ENCODE measurements at regions not wholly inside any gene's neighbourhood (a gene's known extent, or its start where the extent isn't known, plus 50 kb on each side); places are given as distances from the start of the nearest gene placed in this dataset.

GRCh38 chr13:73403355-73404120 lies 344.7 kb downstream of the KLF5 start:
- Histone ChIP-seq H3K27ac (ENCODE audit: poor library complexity, severe bottlenecking) (peak overlapping the region; percentile 35), H3K27me3 (ENCODE audit: insufficient read depth, poor library complexity, severe bottlenecking) (no peaks in the 10 kb centered on the region), H3K36me3 (ENCODE audit: low read depth) (no peaks in the 10 kb centered on the region), H3K4me3 (ENCODE audit: severe bottlenecking) (no peak overlapping the region), H3K4me1 (ENCODE audit: insufficient read depth, poor library complexity, severe bottlenecking) (peaks cover 16% of the 10 kb centered on the region), H3K9me3 (ENCODE audit: severe bottlenecking) (no peaks in the 10 kb centered on the region)
- ATAC-seq (ENCODE audit: low read depth): no peak
- no peak for DNase-seq (ENCODE audit: low spot score)
- TF ChIP-seq, protein P1, sequence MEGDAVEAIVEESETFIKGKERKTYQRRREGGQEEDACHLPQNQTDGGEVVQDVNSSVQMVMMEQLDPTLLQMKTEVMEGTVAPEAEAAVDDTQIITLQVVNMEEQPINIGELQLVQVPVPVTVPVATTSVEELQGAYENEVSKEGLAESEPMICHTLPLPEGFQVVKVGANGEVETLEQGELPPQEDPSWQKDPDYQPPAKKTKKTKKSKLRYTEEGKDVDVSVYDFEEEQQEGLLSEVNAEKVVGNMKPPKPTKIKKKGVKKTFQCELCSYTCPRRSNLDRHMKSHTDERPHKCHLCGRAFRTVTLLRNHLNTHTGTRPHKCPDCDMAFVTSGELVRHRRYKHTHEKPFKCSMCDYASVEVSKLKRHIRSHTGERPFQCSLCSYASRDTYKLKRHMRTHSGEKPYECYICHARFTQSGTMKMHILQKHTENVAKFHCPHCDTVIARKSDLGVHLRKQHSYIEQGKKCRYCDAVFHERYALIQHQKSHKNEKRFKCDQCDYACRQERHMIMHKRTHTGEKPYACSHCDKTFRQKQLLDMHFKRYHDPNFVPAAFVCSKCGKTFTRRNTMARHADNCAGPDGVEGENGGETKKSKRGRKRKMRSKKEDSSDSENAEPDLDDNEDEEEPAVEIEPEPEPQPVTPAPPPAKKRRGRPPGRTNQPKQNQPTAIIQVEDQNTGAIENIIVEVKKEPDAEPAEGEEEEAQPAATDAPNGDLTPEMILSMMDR (IDR thresholded peaks at IDR 0.05; ENCODE audit: poor library complexity, severe bottlenecking): no peak

- H3K4me1 ChIP-seq (ENCODE audit: insufficient read depth, poor library complexity, severe bottlenecking): peaks cover 16% of the 10 kb centered on the region
- no peaks in the 10 kb centered on the region for H3K27me3 ChIP-seq (ENCODE audit: insufficient read depth, poor library complexity, severe bottlenecking)
- no peak for DNase-seq (ENCODE audit: low spot score)
- no peaks in the 10 kb centered on the region for H3K9me3 ChIP-seq (ENCODE audit: severe bottlenecking)
- no peak overlapping the region for H3K4me3 ChIP-seq (ENCODE audit: severe bottlenecking)
- TF ChIP-seq, protein P1 (IDR thresholded peaks at IDR 0.05; ENCODE audit: poor library complexity, severe bottlenecking): no peak
- H3K27ac ChIP-seq (ENCODE audit: poor library complexity, severe bottlenecking): no peak overlapping the region
- no peaks in the 10 kb centered on the region for H3K36me3 ChIP-seq (ENCODE audit: low read depth)
- no peak for ATAC-seq (ENCODE audit: low read depth)
These were observed 343.0 kb downstream of the KLF5 start for GRCh38 chr13:73401769-73402168.

GRCh38 chr13:73399347-73400216 lies 340.8 kb downstream of the KLF5 start:
- Histone ChIP-seq H3K9me3 (ENCODE audit: severe bottlenecking) (no peaks in the 10 kb centered on the region), H3K27ac (ENCODE audit: poor library complexity, severe bottlenecking) (peak overlapping the region; percentile 26), H3K27me3 (ENCODE audit: insufficient read depth, poor library complexity, severe bottlenecking) (no peaks in the 10 kb centered on the region), H3K36me3 (ENCODE audit: low read depth) (no peaks in the 10 kb centered on the region), H3K4me3 (ENCODE audit: severe bottlenecking) (no peak overlapping the region), H3K4me1 (ENCODE audit: insufficient read depth, poor library complexity, severe bottlenecking) (peaks cover 16% of the 10 kb centered on the region)
- TF ChIP-seq, protein P1 (IDR thresholded peaks at IDR 0.05; ENCODE audit: poor library complexity, severe bottlenecking): no peak
- DNase-seq (ENCODE audit: low spot score) (no peak), ATAC-seq (ENCODE audit: low read depth) (no peak)

DNA sequence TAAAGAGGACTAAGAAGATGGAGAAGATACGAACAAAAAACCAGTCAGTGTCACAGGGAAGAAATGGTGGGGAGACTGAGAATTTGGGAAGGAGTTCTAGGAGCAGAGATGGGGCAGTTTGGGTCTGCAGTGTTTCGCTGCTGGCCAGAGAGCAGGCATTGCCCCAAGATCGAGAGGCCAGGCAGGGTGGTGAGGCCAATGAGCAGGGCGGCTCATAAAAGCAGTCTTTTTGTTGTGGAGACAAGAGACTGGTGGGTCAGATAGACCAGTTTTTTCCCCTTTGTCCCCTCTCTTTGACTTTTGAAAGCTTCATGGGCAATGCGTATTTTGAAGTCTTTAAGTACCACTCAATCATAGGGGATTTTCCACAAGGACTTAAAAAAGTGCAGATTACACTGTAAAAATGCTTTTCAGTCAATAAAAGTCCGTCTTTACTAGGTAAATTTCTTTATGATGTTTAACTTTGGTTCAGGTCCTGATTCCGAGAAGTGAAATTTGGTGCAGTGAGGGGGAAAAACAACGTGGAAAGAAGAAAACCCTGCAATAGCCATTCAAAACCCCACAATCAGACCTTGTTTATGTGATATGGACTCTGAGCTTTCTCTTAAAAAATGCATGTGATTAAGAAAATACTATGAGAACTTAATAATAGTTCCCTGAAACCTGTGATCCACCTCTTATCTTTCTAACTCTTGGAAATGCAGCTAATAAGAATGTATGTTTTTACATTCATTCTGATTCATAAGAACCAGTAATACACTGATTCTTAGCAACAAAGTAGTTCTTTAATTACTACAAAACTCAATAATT lies 338.9 kb downstream of the KLF5 start:
- Histone ChIP-seq H3K27ac (ENCODE audit: poor library complexity, severe bottlenecking) (no peak overlapping the region), H3K27me3 (ENCODE audit: insufficient read depth, poor library complexity, severe bottlenecking) (no peaks in the 10 kb centered on the region), H3K9me3 (ENCODE audit: severe bottlenecking) (no peaks in the 10 kb centered on the region), H3K36me3 (ENCODE audit: low read depth) (no peaks in the 10 kb centered on the region), H3K4me1 (ENCODE audit: insufficient read depth, poor library complexity, severe bottlenecking) (peaks cover 16% of the 10 kb centered on the region), H3K4me3 (ENCODE audit: severe bottlenecking) (no peak overlapping the region)
- DNase-seq (ENCODE audit: low spot score) (no peak), ATAC-seq (ENCODE audit: low read depth) (no peak)
- TF ChIP-seq, protein P1 (IDR thresholded peaks at IDR 0.05; ENCODE audit: poor library complexity, severe bottlenecking): no peak
